Inflammatory macrophage (primary cell): ENCODE measurements at regions not wholly inside any gene's neighbourhood (a gene's known extent, or its start where the extent isn't known, plus 50 kb on each side); places are given as distances from the start of the nearest gene placed in this dataset.

Source experiments
- DNase-seq, 2 donors: peaks; one replicate each; pipeline ENCODE4 v3.0.0-alpha.2; 2020 to 2022

DNA sequence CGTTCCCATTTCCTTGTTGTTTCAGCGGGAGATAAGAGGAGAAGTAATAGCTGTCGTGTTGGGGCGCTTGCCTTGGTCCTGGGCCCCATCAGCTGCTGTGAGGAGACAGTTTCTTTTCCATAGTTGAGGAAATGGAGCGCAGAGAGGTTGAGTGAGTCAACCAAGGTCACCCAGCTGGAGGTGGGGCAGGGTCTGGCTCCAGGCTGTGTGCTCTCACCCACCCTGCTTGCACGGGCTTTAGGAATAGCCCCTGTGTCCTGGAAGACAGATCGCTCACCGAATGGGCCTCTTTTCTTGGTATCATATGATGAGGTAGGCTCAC lies 165.7 kb upstream of the RTL1 start:
- DNase-seq = no peak

DNA sequence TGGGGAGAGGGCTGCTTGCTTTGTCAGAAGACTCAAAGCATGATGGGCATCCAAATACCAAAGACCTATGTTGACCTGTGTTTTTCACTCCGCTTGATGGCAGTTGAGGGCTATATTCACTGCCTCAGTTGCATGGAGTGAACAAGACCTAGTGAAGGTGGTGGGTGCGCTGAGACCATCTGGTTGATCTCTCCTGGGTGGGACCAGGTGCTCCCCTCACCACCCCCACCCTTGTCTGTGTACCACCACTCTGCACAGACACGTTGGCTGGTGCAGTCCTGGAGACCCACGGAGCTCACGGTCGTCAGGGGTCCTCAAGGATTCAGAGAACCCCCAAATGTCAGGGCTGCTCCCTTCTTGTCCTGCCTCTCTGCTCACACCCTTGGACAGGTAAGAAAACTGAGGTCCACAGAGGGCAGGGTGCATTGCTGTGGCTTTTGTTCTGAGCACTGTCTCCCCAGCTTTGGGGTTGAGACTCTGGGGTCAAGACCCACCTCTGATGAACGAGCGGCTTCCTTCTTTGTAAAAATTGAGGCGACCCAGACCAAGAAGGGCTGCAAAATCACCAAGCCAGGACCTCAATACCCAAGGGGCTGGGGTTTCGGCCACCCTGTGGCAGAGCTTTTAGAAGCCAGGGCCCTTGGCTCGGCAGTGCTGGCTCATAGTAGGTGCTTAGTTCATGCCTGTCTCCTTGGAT lies 166.3 kb upstream of the RTL1 start:
- DNase-seq = no peak

- DNase-seq = no peak
Observed at GRCh38 chr14:101070540-101071492, 167.3 kb upstream of the RTL1 start.

DNA sequence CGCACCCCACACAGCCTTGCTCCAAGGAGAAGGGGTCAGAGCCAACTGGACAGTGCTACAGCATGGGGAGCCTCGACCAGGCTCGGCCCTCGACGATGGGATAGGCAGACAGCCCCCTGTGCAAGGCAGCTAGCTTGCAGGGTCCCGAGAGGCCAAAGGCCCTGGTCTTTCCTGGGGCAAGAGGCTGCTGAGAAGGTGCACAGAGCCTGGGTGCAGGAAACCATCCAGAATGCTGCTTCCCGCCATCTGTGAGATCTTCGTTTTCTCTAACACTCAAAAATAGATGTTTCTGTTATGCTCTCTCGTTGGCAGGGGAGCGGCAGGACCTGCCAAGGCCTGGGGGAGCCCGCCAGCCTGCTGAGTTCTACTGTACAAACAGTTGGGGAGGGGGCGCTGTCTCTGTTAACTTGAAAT lies 168.0 kb upstream of the RTL1 start:
- no peak for DNase-seq

GRCh38 chr14:101072070-101072469 lies 168.5 kb upstream of the RTL1 start:
- DNase-seq = no peak

GRCh38 chr14:101072531-101072930 lies 169.0 kb upstream of the RTL1 start:
- DNase-seq = no peak

- peak; percentile 2 to 34 for DNase-seq
Observed at GRCh38 chr14:101072945-101073597, 169.5 kb upstream of the RTL1 start.

- no peak for DNase-seq
Observed at GRCh38 chr14:101073598-101073965, 170.1 kb upstream of the RTL1 start.

DNA sequence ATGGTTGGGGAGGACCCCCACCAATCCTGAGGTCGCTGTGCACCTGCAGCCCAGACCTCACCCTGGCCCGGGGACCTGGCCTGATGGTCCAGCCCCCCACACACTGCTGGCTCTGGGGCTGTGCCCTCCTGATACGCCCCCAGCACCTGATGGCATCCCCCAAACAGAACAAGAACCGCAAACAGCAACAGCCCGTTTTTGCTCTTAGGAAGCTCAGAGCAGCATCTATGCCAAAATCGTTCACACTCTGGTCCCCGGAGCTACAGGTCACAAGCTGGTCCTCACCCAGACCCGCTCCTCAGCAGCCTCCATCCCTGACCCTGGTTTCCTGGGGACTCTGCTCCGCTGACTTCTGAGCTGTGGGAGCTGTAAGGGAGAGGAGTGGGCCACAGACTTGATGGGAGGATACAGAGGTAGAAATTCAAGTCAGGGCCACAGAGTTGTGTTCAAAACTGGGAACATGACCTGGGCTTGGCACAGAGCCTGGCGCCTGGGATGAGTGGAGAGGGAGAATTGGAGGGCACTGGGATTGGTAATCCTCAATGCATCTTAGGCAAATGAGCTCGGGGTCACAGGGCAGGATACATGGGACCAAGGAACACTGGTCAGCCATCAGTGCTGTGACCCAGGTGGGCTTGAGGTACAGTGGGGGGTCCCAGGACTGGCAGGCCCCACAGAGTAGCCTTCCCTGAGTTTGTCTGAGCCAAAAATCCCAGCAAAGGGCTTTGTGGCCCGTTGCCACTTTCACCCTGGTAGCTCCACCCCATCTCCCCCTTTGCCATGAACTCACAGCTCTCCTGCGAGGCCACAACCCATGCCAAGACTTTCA lies 170.9 kb upstream of the RTL1 start:
- no peak for DNase-seq

DNA sequence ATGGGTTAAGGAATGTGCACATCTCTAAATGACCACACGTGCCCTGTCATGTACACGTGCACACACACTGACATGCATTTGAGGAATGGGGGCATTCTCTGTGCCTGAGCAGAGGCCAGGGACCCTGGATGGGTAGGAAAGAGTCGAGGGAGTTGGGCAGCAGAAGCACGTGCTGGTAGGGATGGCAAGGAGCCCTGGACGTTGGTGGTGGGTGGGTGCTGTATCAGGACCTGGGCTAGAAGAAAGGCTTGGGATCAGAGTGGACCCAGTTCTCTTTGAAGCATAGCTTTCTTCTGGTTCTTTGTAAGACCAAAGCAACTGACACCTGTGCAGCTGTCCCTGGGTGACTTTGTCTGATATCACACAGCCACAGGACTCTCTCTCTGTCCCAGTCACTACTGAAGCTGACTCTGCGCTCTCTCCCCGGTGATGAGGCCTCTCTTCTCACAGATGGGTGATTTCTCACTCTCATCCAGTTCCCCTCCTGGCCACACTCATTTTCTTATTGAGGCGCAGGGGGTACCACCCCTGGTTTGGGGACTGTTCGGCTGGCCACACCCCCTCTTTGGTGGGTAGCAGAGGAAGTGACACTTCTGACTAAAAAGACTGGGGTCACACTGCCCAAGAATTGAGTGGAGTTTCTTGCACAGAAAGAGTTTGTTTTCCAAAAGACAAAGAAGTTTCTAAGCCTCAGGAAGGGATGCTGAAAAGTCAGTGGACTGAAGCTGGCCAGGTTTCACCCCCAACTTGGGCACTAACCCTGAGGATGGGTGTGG lies 171.7 kb upstream of the RTL1 start:
- no peak for DNase-seq

DNA sequence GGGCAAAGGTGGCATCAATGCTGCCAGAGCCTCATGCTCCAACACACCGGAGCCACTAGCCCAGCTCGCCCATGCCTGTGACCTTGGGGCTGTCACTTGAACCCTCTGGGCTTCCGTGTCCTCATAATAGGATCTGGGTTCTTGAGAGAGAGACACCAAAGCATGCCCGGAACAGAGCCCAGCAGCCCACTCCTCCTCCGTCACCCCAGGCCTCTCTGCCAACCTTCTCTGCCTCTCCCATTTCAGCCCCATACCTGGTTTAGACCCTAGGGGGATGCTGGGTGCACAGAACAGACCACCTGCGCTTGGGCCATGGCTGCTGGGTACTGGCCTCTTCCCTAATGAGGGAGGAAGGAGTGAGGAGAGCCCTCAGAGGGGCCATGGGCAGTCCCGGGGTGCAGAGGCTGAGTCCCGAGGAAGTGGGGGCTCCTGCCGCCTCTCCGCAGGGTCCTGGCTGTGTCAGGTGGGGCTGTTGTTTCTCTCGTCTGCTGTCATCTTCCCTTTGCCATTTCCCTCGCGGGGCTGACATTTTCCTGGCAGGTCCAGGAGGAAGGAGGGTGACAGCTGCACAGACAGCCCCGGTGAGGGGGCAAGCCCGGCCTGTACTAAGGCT lies 172.4 kb upstream of the RTL1 start:
- DNase-seq = no peak

DNA sequence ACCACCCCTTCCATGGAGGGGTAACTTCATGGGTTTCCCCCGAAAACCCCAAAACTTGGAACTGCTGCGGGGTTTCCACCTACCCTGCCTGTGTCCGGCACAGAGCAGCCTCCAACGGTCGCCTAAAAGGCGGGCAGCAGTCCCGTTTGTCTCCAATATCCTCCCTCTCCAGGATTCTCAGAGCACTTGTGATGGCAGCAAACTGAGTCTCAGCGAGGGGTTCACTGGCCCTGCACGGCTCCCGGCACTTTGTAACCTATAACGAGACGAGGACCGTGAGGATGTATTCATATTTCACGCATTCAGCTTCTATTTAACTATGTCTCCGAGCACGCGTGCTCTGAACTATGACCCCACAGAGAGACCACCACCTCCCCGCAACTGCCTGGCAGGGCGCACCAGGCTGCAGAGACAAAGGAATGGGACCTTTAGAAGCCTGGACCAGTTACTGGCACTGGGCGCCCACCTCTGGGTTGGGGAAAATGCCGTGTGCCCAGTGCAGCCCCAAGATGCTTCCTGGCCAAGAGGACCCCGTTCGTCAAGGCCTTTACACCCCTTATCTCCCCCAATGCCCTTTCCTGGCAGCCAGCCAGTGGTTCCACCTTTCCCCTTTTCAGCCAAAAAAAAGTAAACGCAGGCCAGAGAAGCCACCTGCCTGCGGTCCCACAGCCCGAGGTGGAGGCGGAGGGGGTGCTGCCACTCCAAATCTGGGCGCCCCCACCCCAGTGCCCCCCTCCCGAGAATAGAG lies 173.1 kb upstream of the RTL1 start:
- DNase-seq = no peak

DNA sequence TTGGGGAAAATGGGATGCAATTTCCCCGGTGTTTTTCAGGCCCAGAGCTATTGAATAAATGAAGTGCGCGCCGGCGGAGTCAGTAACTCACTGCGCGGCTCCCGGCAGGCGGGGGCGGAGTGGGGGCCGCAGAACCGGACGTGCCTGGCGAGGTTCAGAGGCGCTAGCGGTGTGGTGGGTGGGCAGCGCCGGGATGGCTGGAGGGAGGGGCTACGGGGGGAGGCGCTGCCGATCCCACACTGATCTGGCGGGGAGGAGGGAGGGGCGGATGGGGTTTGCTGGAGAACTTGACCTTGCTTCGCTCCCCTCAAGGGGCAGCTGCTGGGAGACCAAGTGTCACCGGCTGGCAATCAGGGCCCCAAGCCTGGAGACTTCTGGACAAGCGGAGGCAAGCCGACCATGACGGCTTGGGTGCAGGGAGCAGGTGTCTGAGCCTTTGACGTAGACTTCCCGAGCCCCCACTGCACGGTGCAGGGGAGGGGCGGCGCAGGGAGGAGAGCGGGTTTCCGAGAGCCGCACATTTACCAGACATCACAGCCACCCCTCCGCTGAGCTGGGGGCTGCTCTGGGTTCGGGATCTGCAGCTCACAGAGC lies 174.1 kb upstream of the RTL1 start:
- DNase-seq = no peak

DNA sequence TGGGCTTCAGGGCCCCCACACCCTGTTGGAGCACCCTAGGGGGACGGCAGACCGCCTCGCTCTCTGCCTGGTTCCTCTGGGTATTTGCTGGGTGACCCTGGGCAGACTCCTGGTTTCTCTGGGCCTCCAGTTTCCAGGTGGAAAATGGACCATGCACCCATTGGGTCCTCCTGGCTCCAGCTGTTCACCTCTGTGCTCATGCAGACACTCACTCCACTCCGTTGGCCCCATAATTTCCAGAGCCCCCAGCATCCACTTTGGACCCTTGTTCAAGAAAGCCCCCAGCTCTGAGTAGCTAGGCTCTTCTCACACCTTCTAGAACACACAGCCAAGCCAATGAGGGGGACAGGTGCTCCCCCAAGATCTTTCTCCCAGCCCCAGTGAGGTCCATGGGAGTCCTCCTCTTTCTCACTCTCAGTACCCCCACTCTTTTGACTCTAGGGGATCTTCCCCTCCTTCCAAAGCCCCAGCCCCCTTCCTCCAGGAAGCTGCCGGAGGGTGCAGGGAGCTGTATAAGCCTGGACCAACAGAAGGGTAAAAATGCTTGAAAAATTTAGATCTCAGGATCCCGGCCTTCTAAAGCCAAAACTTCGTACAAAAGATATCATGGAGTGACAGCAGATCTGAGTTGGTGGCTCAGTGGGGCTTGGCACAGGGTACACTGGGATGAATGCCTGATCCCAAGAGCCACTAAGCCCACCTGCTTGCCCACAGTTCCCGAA lies 174.8 kb upstream of the RTL1 start:
- DNase-seq = no peak

DNA sequence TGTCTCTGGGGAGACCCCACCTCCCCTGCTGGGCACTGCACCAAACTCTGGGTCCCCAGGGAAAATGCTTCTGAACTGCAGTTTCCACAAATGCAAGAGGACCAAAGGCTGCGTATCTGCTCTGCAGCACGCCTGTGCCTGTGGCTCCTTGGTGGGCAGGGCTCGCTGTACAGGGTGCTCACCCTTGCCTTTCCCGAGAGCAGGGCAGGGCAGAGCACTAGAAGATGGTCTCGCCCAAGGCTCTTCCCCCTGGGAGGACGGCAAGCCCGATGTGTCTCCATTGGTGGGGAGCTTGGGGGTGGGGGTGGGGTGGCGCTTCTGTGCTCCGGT lies 175.3 kb upstream of the RTL1 start:
- no peak for DNase-seq

DNA sequence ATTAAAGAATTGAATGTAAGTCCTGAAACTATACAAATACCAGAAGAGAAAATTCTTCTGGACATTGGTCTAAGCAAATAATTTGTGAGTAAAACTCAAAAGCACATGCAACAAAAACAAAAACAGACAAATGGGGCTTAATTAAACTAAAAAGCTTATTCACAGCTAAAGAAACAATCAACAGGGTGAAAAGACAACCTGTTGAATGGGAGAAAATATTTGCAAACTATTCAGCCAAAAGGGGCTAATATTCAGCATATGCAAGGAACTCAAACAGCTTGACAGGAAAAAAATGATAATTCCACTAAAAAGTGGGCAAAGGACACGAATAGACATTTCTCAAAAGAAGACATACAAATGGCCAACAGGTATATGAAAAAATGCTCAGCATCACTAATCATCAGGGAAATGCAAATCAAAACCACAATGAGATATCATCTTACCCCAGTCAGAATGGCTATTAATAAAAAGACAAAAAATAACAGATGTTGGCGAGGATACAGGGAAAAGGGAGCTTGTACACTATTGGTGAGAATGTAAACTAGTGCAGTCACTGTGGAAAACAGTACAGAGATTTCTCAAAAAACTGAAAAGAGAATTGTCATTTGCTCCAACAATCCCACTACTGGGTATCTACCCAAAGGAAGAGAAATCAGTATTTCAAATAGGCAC lies 177.5 kb upstream of the RTL1 start:
- no peak for DNase-seq

DNA sequence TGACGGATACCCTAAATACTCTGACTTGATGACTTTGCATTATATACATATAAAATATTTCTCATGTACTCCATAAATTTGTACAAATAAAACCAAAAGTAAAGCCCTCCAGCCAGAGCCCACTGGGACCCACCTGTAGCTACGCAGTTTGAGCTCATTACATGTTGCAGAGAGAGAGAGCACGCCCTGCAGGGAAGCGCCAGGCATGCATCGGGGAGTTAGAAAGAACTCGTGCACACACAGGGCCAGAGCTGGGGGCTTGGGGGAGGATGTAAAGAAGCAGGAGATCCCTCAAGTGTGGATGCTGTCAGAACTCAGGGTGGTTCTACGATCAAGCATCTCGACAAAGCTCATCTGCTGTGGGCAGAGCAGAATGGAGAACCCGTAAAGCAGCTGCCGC lies 178.5 kb upstream of the RTL1 start:
- no peak for DNase-seq

DNA sequence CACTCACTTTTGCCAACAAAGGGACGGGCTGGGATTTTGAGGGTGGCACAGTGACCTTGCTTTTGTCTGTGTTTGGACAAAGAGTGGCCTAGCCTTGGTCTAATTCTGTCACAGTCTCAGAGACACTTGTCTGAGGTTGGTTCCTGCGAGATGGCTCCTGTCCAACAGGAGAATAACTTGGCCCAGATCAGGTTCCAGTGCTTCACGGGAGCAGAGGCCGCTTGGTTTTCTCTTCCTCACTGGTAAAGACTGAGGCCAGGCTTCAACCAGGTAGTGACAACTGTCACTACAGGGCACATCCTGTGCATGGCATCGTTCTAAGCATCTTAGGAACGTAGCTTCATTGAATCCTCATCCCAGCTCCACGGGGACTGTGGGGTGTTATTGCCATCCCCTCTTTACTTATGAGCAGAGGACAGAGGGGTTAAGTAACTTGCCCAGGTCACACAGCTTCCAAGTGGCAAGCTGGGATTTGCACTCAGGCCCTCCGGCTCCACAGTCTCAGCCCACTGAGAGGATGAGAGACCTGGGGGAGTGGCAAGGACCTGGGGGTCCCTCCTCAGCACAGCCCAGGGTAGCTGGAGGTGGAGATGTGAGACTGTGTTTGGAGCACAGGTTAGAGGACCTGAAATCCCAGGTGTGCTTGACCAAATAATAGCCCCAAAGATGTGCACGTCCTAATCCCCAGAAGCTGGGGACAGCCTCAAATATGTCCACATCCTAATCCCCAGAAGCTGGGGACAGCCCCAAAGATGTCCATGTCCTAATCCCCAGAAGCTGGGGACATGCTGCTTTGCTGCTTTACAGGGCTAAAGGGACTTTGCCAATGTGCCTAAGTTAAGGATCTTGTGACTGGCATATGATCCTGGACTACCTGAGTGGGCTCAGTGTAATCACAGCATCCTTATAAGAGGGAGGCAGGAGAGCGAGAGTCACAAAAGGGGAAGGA lies 179.2 kb upstream of the RTL1 start:
- DNase-seq = no peak
